ENCODE measurements at regions not wholly inside any gene's neighbourhood (a gene's known extent, or its start where the extent isn't known, plus 50 kb on each side); places are given as distances from the start of the nearest gene placed in this dataset.

DNA sequence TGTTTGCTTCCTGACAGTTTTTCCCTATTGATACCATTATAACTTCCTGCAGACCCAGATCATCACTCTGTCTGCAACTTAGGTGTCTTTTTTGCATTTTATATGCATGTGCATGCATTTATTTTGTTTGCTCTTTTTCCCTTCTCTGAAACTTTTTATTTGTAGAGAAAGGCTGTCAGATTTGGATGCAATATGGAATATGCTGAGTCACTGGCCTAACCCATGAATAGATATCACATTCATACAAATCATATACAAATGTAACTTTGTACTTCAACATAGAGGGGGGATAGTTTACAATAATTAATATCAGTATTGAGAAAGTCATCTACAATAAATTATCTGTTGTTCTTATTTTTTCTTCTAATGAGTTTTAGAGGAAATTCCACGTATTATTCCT is 1465.0 kb downstream of the EFNB2 start:
- Mint-ChIP-seq H3K4me3 (no peak overlapping the region), H3K27ac (no peak overlapping the region), H3K4me1 (ENCODE audit: low read depth) (no peaks in the 10 kb centered on the region), H3K27me3 (ENCODE audit: low read depth) (no peaks in the 10 kb centered on the region), H3K9me3 (ENCODE audit: insufficient read depth) (no peaks in the 10 kb centered on the region), H3K36me3 (ENCODE audit: low read depth) (no peaks in the 10 kb centered on the region)
- no peak for ATAC-seq
- no peak for DNase-seq
- POLR2A ChIA-PET = no interaction called here
- CTCF ChIA-PET = no interaction called here

DNA sequence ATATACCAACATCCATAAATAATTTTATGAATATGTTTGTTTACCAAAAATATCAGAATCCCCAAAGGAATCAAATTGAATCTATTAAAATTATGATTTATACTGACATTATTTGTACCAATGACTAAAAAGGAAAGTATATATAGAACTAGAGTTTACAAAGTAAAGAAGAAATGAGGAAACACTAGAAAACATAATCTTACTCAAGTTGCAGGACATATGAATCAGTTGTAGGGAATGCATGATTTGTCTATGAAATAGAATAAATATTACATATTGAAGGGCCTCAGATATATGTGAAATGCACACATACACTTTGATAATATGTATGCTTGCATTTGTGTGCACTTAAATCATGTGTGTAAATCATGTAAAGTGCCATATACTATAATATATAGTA is 1466.4 kb downstream of the EFNB2 start:
- Mint-ChIP-seq H3K9me3 (ENCODE audit: insufficient read depth) (no peaks in the 10 kb centered on the region), H3K36me3 (ENCODE audit: low read depth) (no peaks in the 10 kb centered on the region), H3K27me3 (ENCODE audit: low read depth) (no peaks in the 10 kb centered on the region), H3K4me1 (ENCODE audit: low read depth) (no peaks in the 10 kb centered on the region), H3K27ac (no peak overlapping the region), H3K4me3 (no peak overlapping the region)
- DNase-seq (no peak), ATAC-seq (no peak)
- ChIA-PET CTCF (no interaction called here), POLR2A (no interaction called here)

DNA sequence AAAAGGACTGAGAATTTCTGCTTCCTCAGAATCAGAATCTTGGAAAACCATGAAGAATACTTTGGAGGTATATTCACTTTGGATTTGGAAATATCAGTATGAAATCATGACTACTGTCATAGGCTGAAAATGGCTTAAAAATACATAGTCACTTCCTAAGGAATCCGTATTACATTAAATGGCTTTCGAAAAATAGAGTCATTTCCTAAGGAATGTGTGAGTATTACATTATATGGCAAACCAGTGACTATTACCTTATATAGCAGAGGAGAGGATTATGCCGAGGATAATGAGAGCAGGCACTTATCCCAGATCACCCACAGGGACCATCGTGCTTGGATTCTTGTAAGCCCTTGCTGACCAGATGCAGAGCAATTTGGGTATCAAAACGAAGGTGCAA is 1471.8 kb downstream of the EFNB2 start:
- Mint-ChIP-seq H3K27ac (no peak overlapping the region), H3K27me3 (ENCODE audit: low read depth) (no peaks in the 10 kb centered on the region), H3K9me3 (ENCODE audit: insufficient read depth) (no peaks in the 10 kb centered on the region), H3K36me3 (ENCODE audit: low read depth) (no peaks in the 10 kb centered on the region), H3K4me1 (ENCODE audit: low read depth) (no peaks in the 10 kb centered on the region), H3K4me3 (no peak overlapping the region)
- ChIA-PET POLR2A (no interaction called here), CTCF (no interaction called here)
- ATAC-seq (no peak), DNase-seq (no peak)

DNA sequence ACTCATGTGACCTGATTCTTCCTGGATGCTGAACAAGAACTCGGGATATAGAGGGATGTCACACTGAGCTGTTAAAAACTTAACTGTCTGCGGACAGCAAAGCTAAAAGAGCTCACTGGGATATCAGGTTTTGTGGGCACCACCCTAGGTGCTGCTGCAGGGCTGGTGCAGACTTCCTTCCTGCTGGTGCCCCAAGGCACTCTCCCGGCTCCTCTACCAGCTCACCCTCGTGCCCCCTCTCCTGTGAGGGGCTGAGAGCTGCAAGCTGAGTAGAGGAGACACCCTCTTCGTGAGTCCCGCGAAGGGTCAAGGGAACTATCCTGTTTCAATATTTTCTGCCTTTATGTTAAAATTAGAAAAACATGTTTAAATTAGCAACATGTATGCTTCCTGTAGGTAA is 1475.7 kb downstream of the EFNB2 start:
- no peaks in the 10 kb centered on the region for H3K27me3 Mint-ChIP-seq (ENCODE audit: low read depth)
- H3K4me3 Mint-ChIP-seq = no peak overlapping the region
- no peak for ATAC-seq
- ChIA-PET CTCF (no interaction called here), POLR2A (no interaction called here)
- H3K9me3 Mint-ChIP-seq (ENCODE audit: insufficient read depth) = no peaks in the 10 kb centered on the region
- no peak overlapping the region for H3K27ac Mint-ChIP-seq
- no peaks in the 10 kb centered on the region for H3K36me3 Mint-ChIP-seq (ENCODE audit: low read depth)
- H3K4me1 Mint-ChIP-seq (ENCODE audit: low read depth) = no peaks in the 10 kb centered on the region
- DNase-seq = no peak

DNA sequence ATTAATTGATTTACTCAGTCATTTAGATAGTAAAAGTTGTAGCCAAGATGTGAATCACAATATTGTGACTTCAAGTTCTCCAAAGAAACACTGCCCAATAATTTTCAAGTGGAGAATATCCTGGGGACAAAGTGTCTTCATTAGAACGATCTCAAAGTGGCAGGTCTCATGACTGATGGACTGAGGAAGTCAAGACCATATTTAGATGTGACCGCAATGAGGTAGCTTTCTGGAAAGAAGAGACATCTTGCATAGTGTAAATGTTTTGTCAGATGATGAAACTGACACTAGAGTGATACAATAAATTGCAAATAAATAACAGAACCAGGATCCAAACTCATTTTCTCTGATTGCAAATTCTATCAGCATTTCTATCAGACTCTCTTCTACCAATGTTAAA is 1476.9 kb downstream of the EFNB2 start:
- Mint-ChIP-seq H3K9me3 (ENCODE audit: insufficient read depth) (no peaks in the 10 kb centered on the region), H3K27ac (no peak overlapping the region), H3K4me3 (no peak overlapping the region), H3K36me3 (ENCODE audit: low read depth) (no peaks in the 10 kb centered on the region), H3K27me3 (ENCODE audit: low read depth) (no peaks in the 10 kb centered on the region), H3K4me1 (ENCODE audit: low read depth) (no peaks in the 10 kb centered on the region)
- ChIA-PET CTCF (no interaction called here), POLR2A (no interaction called here)
- DNase-seq = no peak
- ATAC-seq = no peak

DNA sequence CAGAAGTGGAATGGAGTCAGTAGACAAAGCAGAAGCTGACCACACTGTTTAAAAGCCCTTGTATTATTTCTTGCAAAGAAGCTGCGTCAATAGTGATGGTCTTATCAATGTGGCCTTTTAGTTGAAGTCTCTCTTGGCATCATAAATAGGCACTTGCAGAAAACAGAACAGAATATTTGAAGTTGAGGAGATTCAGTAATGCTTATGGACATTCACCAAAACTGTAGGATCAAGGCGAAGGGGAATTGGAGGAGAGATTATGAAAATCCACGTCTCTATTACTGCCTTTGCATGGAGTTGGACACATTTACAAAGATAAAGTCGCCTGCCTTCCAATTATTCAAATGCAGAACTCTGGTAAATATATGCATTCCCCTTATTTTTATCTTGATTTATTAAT is 1482.8 kb downstream of the EFNB2 start:
- ChIA-PET CTCF (no interaction called here), POLR2A (no interaction called here)
- Mint-ChIP-seq H3K27ac (no peak overlapping the region), H3K27me3 (ENCODE audit: low read depth) (no peaks in the 10 kb centered on the region), H3K9me3 (ENCODE audit: insufficient read depth) (no peaks in the 10 kb centered on the region), H3K36me3 (ENCODE audit: low read depth) (no peaks in the 10 kb centered on the region), H3K4me1 (ENCODE audit: low read depth) (no peaks in the 10 kb centered on the region), H3K4me3 (no peak overlapping the region)
- DNase-seq (no peak), ATAC-seq (no peak)

DNA sequence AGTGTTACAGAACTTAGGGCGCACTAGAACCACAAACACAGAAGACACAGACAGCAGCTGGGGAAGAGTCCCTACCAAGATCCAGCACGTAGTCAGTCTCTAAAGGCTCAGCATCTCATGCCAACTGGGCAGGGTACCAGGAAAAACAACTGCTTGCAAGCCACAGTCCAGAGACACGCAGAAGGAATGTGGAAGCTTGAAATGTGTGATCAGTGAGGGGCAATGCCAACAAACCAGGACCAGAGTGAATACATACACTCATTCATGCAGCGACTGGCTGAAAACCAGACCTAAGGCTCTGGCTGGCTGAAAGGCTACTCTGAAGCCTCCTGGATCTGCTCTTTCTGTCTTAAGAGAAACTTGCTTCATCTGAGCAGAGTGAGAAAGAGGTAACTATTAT is 1484.8 kb downstream of the EFNB2 start:
- no peak overlapping the region for H3K27ac Mint-ChIP-seq

DNA sequence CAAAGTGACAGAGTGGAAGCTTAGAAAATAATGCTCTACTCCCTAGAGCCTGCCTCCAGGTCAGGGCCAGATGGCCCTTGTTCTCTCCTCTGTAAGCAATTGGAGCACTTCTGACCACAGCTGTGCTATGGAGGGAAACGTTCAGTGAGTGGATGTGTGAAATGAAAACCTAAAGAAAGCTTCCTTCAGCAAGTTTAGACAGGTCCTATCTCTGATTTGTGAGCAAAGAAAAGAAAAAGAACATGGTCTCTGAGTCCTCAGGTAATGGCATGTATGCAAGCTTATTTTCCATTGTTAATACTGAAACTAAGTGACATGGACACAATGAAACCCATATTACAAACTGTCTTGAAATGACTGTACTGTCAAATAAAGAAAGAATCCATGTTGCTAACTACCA is 1486.8 kb downstream of the EFNB2 start:
- Mint-ChIP-seq H3K27ac (no peak overlapping the region), H3K4me3 (no peak overlapping the region), H3K36me3 (ENCODE audit: low read depth) (no peaks in the 10 kb centered on the region), H3K27me3 (ENCODE audit: low read depth) (no peaks in the 10 kb centered on the region), H3K9me3 (ENCODE audit: insufficient read depth) (no peaks in the 10 kb centered on the region), H3K4me1 (ENCODE audit: low read depth) (no peaks in the 10 kb centered on the region)
- POLR2A ChIA-PET = no interaction called here
- CTCF ChIA-PET = no interaction called here
- ATAC-seq (no peak), DNase-seq (no peak)

More for the DNA sequence above, 1484.8 kb downstream of the EFNB2 start:
- no peak for ATAC-seq
- Mint-ChIP-seq H3K27me3 (ENCODE audit: low read depth) (no peaks in the 10 kb centered on the region), H3K9me3 (ENCODE audit: insufficient read depth) (no peaks in the 10 kb centered on the region), H3K4me3 (no peak overlapping the region), H3K4me1 (ENCODE audit: low read depth) (no peaks in the 10 kb centered on the region), H3K36me3 (ENCODE audit: low read depth) (no peaks in the 10 kb centered on the region)
- DNase-seq = no peak
- POLR2A ChIA-PET = no interaction called here
- CTCF ChIA-PET = no interaction called here

DNA sequence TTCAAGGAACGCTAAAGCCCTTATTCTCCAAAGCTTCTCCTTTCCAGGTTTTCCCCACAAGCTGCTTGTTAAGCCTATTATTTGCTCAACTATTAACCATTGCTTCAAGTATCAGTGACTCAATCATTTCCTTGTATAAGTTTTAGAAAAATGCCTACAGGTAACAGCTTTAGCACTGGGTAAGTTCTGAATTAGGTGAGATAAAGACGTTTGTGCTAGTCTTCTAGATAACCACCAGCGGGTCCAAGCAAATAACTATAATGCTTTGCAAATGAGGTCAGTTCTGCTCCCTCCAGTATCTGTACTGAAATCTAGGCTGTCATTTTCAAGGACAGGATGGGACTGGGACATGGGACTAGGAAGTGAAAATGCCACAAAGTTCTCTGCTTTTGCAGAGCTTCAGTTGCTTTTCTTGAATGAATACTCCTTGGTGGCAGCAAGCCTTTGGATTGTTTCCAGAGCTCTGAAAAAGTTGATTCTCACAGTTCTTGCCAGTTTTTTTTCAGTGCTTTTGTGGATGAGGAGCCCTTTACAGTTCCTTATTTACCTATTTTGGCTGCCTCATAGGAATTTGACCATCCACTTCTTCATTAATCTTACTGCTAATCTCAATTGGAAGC is 1487.7 kb downstream of the EFNB2 start:
- DNase-seq (no peak), ATAC-seq (no peak)
- Mint-ChIP-seq H3K9me3 (ENCODE audit: insufficient read depth) (no peaks in the 10 kb centered on the region), H3K27me3 (ENCODE audit: low read depth) (no peaks in the 10 kb centered on the region), H3K27ac (no peak overlapping the region), H3K4me3 (no peak overlapping the region), H3K4me1 (ENCODE audit: low read depth) (no peaks in the 10 kb centered on the region), H3K36me3 (ENCODE audit: low read depth) (no peaks in the 10 kb centered on the region)
- POLR2A ChIA-PET = no interaction called here
- CTCF ChIA-PET = no interaction called here

DNA sequence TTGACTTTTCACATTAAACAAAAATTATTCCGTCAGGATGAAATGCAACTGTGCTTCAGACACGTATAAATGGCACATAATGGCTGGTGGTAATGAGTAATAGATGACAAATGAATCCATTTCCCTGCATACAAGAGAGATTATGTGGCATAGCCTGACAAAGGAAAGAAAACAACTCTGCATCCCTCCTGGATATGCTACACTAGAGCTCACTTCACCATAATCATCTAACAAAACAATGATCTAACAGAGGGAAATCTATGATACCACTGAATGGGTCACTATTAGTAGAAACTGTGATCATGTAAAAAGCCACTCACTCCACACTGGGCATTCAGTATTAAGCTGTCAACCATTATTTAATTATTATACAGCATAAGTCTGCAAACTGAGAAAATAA is 1498.4 kb downstream of the EFNB2 start:
- ChIA-PET CTCF (no interaction called here), POLR2A (no interaction called here)
- Mint-ChIP-seq H3K4me3 (no peak overlapping the region), H3K4me1 (ENCODE audit: low read depth) (no peaks in the 10 kb centered on the region), H3K9me3 (ENCODE audit: insufficient read depth) (no peaks in the 10 kb centered on the region), H3K36me3 (ENCODE audit: low read depth) (no peaks in the 10 kb centered on the region), H3K27me3 (ENCODE audit: low read depth) (no peaks in the 10 kb centered on the region), H3K27ac (no peak overlapping the region)
- DNase-seq (no peak), ATAC-seq (no peak)

DNA sequence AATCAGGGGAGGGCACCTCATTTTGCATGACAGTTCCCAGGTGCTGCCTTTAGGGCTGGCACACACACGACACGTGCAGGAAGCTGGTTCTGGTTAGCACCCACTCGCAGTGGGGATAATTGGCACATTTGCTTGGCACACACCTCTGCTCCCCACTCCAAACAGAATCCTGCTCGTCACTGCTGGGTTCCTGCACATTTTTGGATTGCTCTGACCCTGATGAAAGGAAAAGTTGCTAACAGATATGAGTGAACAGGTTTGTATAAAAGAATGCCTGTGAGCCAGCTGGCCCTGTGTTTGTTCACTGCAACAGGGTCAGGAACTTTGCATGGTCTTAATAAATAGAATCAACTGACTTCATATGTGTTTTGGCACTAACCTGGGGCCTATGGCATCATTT is 1500.4 kb downstream of the EFNB2 start:
- DNase-seq (no peak), ATAC-seq (no peak)
- Mint-ChIP-seq H3K36me3 (ENCODE audit: low read depth) (no peaks in the 10 kb centered on the region), H3K9me3 (ENCODE audit: insufficient read depth) (no peaks in the 10 kb centered on the region), H3K4me1 (ENCODE audit: low read depth) (no peaks in the 10 kb centered on the region), H3K27ac (no peak overlapping the region), H3K27me3 (ENCODE audit: low read depth) (no peaks in the 10 kb centered on the region), H3K4me3 (no peak overlapping the region)
- POLR2A ChIA-PET = no interaction called here
- CTCF ChIA-PET = no interaction called here

DNA sequence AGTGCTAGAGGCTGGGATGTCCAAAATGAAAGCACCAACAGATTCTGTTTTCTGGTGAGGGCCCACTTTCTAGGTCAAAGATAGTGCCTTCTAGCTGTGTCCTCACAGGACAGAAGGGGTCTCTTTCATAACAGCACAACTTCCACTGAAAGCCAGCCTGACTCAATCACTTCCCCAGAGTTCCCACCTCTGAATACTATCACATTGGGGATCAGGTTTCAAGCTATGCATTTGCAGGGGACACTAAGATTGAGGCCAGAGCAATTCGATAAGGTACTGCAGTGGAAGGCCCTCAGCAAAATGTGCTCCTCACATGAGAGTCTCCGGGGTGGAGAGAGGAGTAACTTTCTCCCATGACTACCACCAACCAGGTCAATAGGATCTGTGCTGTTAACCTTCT is 1501.5 kb downstream of the EFNB2 start:
- no peak for DNase-seq
- Mint-ChIP-seq H3K4me1 (ENCODE audit: low read depth) (no peaks in the 10 kb centered on the region), H3K27me3 (ENCODE audit: low read depth) (no peaks in the 10 kb centered on the region), H3K9me3 (ENCODE audit: insufficient read depth) (no peaks in the 10 kb centered on the region), H3K36me3 (ENCODE audit: low read depth) (no peaks in the 10 kb centered on the region), H3K4me3 (no peak overlapping the region), H3K27ac (no peak overlapping the region)
- ATAC-seq = no peak
- ChIA-PET CTCF (no interaction called here), POLR2A (no interaction called here)

DNA sequence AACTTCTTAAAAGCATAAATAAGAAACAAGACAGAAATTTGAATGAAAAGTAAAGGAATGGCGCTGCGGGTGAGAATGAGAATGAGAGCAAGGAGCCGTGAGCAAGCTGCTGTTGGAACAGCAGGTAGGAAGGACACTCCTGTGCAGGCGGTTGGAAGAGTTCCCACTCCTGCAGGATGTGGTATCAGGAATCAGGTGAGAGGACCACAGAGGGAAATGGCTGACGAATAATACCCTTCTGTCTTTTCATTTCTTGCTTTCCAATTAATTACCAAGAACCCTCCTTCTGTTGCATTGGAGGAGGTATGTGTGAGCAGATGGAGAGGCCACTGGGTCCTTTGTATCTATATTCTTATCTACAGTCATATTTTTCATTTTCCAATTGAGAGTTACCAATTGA is 1504.2 kb downstream of the EFNB2 start:
- DNase-seq (no peak), ATAC-seq (no peak)
- no peaks in the 10 kb centered on the region for H3K27me3 Mint-ChIP-seq (ENCODE audit: low read depth)
- H3K27ac Mint-ChIP-seq = no peak overlapping the region
- POLR2A ChIA-PET = no interaction called here
- no peak overlapping the region for H3K4me3 Mint-ChIP-seq
- H3K4me1 Mint-ChIP-seq (ENCODE audit: low read depth) = no peaks in the 10 kb centered on the region
- CTCF ChIA-PET = no interaction called here
- H3K36me3 Mint-ChIP-seq (ENCODE audit: low read depth) = no peaks in the 10 kb centered on the region
- H3K9me3 Mint-ChIP-seq (ENCODE audit: insufficient read depth) = no peaks in the 10 kb centered on the region
